Ovary (tissue), 3 donors: ENCODE measurements at regions not wholly inside any gene's neighbourhood (a gene's known extent, or its start where the extent isn't known, plus 50 kb on each side); places are given as distances from the start of the nearest gene placed in this dataset.

ENCODE experiments used
- CTCF ChIP-seq, 3 donors: fragments of 450-650 bp in 2 of 3; fragments of 200-600 bp in 1 of 3; IDR thresholded peaks; one replicate each; pipeline versions ENCODE4 v1.5.1 to v1.8.0; 2016 to 2022; ENCODE audit warnings: antibody characterized with exemption in 3 of 3, mild to moderate bottlenecking in 1 of 3
- POLR2A ChIP-seq: fragments of 450-650 bp; IDR thresholded peaks from one replicate; pipeline ENCODE4 v1.6.1; 2017; ENCODE audit warnings: antibody characterized with exemption, mild to moderate bottlenecking, moderate library complexity
- donor health status: DM: no; HTN: no; CAD: no.

- peak; percentile 61 to 74 (median 66) for TF ChIP-seq CTCF (IDR thresholded peaks at IDR 0.05)
- no peak for TF ChIP-seq POLR2A
Observed at GRCh38 chr6:41424370-41425058, 89.1 kb downstream of the NCR2 start.
